ENCODE measurements at regions not wholly inside any gene's neighbourhood (a gene's known extent, or its start where the extent isn't known, plus 50 kb on each side); places are given as distances from the start of the nearest gene placed in this dataset.

DNA sequence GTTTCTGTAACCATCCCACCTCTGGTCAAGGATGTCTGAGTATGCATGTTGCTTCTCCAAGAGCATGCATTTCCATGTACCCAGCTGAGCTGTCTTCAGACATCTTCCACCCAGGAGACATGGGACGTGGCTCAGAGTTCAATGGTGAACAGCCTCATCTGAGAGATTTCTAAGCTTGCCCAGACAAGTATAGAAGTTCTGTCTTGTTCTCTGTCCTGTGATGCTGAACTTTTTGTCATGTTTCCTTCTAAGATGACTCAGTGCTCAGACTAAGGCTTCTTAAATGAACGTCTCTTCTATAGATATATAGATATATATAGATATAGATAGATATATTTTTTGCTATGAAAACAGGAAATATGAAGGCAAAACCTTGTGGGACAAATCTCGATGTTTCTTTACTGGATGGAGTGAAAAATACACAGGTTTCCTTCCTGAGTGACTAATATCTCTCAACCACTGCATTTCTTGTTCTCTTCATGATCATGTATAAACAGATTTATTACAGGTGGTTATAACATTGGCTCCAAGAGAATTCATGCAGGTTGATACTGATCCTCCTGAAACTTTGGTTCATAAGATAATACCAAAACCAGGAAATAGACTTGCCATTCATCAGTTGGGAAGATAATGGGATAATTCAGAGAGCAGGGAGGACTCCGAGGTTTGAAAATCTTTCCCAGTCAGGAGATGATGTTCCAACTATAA is 168.2 kb downstream of the ZNF518B start:
- H3K4me1 ChIP-seq (ENCODE audit: low read length): no peaks in the 10 kb centered on the region
- H3K36me3 ChIP-seq (replicated peaks; ENCODE audit: insufficient read depth, low read length): no peaks in the 10 kb centered on the region
- H2AFZ ChIP-seq (ENCODE audit: low read length): no peak overlapping the region
- H4K20me1 ChIP-seq (ENCODE audit: insufficient read depth, low read length): no peaks in the 10 kb centered on the region
- H3K9me3 ChIP-seq (replicated peaks; ENCODE audit: insufficient read depth, low read length): no peaks in the 10 kb centered on the region
- no peak for TF ChIP-seq EZH2phosphoT487 (IDR thresholded peaks at IDR 0.05; ENCODE audit: low read length)
- TF ChIP-seq, protein P1, sequence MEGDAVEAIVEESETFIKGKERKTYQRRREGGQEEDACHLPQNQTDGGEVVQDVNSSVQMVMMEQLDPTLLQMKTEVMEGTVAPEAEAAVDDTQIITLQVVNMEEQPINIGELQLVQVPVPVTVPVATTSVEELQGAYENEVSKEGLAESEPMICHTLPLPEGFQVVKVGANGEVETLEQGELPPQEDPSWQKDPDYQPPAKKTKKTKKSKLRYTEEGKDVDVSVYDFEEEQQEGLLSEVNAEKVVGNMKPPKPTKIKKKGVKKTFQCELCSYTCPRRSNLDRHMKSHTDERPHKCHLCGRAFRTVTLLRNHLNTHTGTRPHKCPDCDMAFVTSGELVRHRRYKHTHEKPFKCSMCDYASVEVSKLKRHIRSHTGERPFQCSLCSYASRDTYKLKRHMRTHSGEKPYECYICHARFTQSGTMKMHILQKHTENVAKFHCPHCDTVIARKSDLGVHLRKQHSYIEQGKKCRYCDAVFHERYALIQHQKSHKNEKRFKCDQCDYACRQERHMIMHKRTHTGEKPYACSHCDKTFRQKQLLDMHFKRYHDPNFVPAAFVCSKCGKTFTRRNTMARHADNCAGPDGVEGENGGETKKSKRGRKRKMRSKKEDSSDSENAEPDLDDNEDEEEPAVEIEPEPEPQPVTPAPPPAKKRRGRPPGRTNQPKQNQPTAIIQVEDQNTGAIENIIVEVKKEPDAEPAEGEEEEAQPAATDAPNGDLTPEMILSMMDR (IDR thresholded peaks at IDR 0.05; ENCODE audit: low read length): no peak
- TF ChIP-seq EZH2 (optimal IDR thresholded peaks at IDR 0.05; ENCODE audit: low read depth, low read length): no peak
- no peaks in the 10 kb centered on the region for H3K79me2 ChIP-seq (ENCODE audit: low read length)
- H3K4me3 ChIP-seq (ENCODE audit: low read length): no peak overlapping the region
- DNase-seq: no peak
- H3F3A ChIP-seq (ENCODE audit: insufficient read depth, low read length): no peaks in the 10 kb centered on the region
- no peak overlapping the region for H3K9ac ChIP-seq (ENCODE audit: low read length)
- H3K27ac ChIP-seq (ENCODE audit: low read length): no peak overlapping the region
- H3K4me2 ChIP-seq (ENCODE audit: low read depth, low read length): no peak overlapping the region
- H3K9me2 ChIP-seq (replicated peaks; ENCODE audit: insufficient read depth, low read length): no peaks in the 10 kb centered on the region
- H3K27me3 ChIP-seq (replicated peaks; ENCODE audit: insufficient read depth, low read length): no peaks in the 10 kb centered on the region

DNA sequence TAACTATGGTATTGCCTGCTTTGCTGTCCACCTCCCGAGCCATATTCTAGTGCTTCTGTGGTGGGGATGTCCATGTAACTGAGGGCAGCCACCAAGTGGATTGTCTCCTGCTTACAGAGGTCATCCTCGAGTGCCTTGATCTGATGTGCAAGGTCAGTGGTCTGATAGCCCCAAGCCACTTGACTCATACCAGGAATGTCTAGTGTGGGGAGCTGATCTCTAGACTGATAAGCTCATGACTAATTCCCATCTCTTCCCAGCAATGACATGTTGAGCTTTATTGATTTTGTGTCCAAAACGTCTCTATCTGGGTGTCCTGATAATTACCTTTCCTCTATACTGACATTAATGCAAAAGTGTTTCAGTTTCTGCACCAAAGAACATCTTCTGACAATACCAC is 168.4 kb upstream of the WDR1 start:
- Histone ChIP-seq H2AFZ (ENCODE audit: low read length) (no peak overlapping the region), H3K27ac (ENCODE audit: low read length) (no peak overlapping the region), H3K36me3 (replicated peaks; ENCODE audit: insufficient read depth, low read length) (no peaks in the 10 kb centered on the region), H3K9me3 (replicated peaks; ENCODE audit: insufficient read depth, low read length) (no peaks in the 10 kb centered on the region), H3K27me3 (replicated peaks; ENCODE audit: insufficient read depth, low read length) (no peaks in the 10 kb centered on the region), H3F3A (ENCODE audit: insufficient read depth, low read length) (no peaks in the 10 kb centered on the region), H3K79me2 (ENCODE audit: low read length) (no peaks in the 10 kb centered on the region), H3K9ac (ENCODE audit: low read length) (no peak overlapping the region), H3K4me3 (ENCODE audit: low read length) (no peak overlapping the region), H4K20me1 (ENCODE audit: insufficient read depth, low read length) (no peaks in the 10 kb centered on the region), H3K4me2 (ENCODE audit: low read depth, low read length) (no peak overlapping the region), H3K9me2 (replicated peaks; ENCODE audit: insufficient read depth, low read length) (no peaks in the 10 kb centered on the region), H3K4me1 (ENCODE audit: low read length) (no peaks in the 10 kb centered on the region)
- no peak for TF ChIP-seq EZH2 (optimal IDR thresholded peaks at IDR 0.05; ENCODE audit: low read depth, low read length)
- TF ChIP-seq, protein P1 (IDR thresholded peaks at IDR 0.05; ENCODE audit: low read length): no peak
- no peak for TF ChIP-seq EZH2phosphoT487 (IDR thresholded peaks at IDR 0.05; ENCODE audit: low read length)
- no peak for DNase-seq

DNA sequence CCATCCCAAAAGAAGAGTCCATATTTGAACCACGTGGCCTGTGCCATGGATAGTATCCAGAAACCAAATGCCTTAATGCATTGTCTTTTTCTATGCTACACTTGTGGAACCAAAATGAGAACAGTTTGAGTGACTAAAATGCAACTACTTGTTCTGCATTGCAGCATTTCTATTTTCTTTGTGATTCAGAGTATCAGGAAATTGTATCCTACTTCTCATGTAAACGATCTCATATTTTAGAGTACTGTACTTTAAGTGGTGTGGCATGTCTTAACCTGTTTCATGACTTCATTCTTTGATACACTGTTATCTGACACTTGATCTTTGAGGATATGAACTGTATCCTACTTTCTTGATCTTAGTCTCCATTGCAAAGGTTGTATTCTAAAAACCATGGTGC is 167.2 kb upstream of the WDR1 start:
- H3K9me3 ChIP-seq (replicated peaks; ENCODE audit: insufficient read depth, low read length): no peaks in the 10 kb centered on the region
- H4K20me1 ChIP-seq (ENCODE audit: insufficient read depth, low read length): no peaks in the 10 kb centered on the region
- no peaks in the 10 kb centered on the region for H3K4me1 ChIP-seq (ENCODE audit: low read length)
- no peak for DNase-seq
- no peaks in the 10 kb centered on the region for H3K79me2 ChIP-seq (ENCODE audit: low read length)
- H3F3A ChIP-seq (ENCODE audit: insufficient read depth, low read length): no peaks in the 10 kb centered on the region
- H3K9me2 ChIP-seq (replicated peaks; ENCODE audit: insufficient read depth, low read length): no peaks in the 10 kb centered on the region
- no peaks in the 10 kb centered on the region for H3K36me3 ChIP-seq (replicated peaks; ENCODE audit: insufficient read depth, low read length)
- no peak overlapping the region for H2AFZ ChIP-seq (ENCODE audit: low read length)
- TF ChIP-seq EZH2 (optimal IDR thresholded peaks at IDR 0.05; ENCODE audit: low read depth, low read length) (no peak), EZH2phosphoT487 (IDR thresholded peaks at IDR 0.05; ENCODE audit: low read length) (no peak)
- TF ChIP-seq, protein P1 (IDR thresholded peaks at IDR 0.05; ENCODE audit: low read length): no peak
- no peaks in the 10 kb centered on the region for H3K27me3 ChIP-seq (replicated peaks; ENCODE audit: insufficient read depth, low read length)
- H3K4me3 ChIP-seq (ENCODE audit: low read length): no peak overlapping the region
- H3K9ac ChIP-seq (ENCODE audit: low read length): no peak overlapping the region
- H3K4me2 ChIP-seq (ENCODE audit: low read depth, low read length): no peak overlapping the region
- no peak overlapping the region for H3K27ac ChIP-seq (ENCODE audit: low read length)
